Limb (tissue), 2 donors: ENCODE measurements at regions not wholly inside any gene's neighbourhood (a gene's known extent, or its start where the extent isn't known, plus 50 kb on each side); places are given as distances from the start of the nearest gene placed in this dataset.
"Not testable (repeated sequence)": the region's sequence is repeated elsewhere in the genome, so short reads cannot be mapped to it uniquely, and the experiment has no call there.

Source experiments
- DNase-seq, 2 donors: peaks; one replicate each; pipeline ENCODE4 v3.0.0-alpha.2; 2016; ENCODE audit errors: extremely low spot score in 2 of 2

DNA sequence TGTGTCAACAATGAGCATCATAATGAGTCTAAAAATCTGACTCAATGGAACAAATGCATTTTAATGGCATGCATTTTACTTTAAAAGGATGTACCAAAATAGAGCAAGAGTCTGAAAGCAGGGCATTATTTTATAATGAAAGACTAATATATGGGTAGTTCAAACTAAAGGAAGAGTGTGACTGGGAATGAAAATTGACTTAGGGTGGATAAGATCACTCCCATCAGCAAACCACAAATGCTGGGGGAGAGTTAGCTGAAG lies 114.7 kb downstream of the SOX4 start:
- DNase-seq: no peak

DNA sequence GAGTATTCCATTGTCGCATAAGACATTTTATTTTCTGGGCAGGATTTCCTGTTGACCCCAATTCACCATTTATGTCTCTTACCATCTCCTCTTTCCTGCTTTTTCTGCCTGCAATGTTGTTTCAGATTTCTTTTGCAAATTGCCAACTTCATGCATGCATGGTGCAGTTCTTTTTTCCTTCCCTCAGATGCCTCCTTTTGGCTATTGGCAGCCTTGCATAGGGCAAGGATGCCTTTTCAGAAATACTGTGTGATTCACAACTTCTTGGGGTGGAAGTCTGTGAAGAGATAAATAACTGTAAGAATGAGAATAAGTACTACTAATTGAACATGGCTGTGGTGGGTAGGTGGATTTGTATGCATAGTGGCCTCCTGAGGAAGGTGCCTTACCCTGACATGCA lies 116.7 kb downstream of the SOX4 start:
- no peak for DNase-seq

DNA sequence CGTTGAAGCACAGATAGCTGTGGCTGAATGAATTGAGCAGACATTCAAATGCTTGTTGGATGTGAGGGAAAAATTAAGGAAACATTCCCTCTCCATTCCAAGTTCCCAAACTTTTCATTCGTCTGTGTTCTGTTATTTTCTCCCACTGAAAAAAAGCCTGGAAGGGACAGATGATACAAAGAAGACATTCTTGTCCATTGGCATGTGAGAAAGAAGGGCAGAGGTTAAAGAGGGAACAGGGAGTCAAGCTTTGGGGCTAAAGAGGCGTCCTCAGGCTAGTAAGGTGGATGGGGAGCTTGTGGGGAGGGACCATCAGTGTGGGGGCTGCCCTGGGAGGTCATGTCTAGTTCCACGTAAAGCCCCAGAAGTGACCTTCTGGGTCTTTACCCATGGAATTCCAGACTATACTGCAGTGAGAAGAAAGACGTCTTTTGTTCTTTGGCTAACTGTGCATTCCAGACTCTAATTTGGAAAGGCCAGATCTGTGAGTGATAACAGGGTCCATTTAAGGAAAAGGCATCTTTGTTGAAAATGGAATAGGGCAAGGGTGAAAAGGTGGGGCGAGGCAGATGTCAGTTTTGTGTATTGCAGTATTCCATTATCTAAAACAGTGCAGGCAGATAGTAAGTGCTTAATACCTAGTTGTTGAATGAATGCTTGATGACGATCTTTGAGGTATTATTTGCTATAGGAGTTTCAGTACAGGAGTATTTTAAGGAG lies 117.5 kb downstream of the SOX4 start:
- no peak for DNase-seq

DNA sequence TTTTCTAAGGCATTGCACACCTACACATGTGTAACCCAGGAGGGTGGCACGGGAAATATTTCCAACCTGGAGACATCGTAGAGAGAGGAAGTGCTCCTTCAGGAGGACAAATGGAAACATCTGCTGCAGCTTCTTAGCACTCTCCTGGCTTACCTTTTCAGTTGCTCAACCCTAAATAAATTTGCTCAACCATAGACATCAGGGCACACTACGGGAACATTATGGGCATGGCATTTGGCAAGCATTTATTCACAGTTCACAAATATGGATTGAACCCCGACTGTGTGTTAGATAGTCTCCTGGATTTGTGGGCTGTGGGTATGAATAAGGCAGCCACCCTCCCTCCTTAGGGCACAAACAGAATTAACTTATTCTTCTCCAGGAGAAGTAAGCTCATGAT lies 118.7 kb downstream of the SOX4 start:
- no peak for DNase-seq

DNA sequence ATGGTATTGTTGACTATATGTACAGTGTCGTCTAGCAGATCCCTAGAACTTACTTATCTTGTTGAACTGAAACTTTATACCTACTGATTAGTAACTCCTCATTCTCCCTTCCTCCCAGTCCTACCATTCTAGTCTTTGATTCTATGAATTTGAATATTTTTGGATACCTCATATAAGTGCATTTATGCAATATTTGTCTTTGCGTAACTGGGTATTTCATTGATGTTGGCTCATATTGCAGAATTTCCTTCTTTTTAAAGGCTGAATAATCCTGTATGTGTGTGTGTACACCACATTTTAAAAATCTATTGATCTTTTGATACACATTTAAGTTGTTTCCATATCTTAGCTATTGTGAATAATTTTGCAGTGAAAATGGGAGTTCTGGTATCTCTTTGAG lies 119.9 kb downstream of the SOX4 start:
- DNase-seq: no peak

DNA sequence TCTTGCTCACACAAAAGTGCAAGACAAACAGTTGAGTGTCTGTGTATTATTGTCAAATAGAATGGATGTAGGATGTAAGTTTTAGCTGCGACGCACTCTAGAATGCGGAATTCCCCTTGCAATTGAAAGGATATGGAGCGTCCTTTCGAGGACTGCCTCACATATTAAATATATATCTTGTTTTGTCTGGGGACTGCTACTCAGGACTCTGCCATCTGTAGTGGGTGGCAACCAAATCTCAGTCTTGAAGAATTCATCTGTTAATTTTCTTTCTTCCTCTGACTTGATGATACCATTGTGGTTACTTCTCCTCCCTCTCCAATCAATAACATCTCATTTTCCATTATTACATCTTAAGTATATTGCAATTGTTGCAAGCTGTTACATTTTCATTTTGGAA lies 121.6 kb downstream of the SOX4 start:
- DNase-seq: no peak

DNA sequence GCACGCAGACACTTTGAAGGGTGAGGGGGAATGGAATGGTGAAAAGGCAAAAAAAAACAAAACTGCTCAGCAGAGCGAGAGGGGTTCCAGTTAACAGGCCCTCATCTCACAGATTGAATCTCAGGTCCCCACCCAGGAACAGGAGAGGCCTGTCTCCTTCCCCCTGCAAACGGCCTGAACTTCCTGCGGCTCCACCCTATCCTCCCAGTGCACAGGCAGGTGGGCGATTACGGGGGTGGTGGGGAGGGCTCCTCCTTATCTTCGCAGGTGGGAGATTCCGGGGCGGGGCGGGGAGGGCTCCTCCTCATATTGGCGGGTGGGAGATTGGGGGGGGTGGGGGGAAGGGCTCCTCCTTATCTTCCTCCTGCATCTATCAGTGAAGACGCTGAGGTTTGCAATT lies 129.0 kb downstream of the SOX4 start:
- no peak for DNase-seq

DNA sequence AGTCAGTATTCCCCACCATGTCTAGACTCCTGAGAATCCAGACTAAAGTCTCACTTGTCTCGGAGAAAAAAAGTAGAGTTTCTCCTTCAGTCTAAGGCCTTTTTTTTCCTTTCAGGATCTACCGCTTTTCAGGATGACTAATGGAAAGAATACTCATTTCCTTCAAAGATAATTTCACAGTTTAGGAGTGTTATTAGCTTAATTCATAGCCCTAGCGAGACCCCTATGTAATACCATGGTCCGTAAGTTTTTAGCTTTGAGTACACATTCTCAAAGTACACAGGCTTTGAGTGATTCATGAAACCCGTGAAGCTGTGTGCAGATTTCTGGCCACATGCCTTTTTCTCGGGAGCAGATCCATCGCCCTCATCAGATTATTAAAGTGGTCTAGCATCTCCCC lies 133.1 kb downstream of the SOX4 start:
- DNase-seq: no peak

DNA sequence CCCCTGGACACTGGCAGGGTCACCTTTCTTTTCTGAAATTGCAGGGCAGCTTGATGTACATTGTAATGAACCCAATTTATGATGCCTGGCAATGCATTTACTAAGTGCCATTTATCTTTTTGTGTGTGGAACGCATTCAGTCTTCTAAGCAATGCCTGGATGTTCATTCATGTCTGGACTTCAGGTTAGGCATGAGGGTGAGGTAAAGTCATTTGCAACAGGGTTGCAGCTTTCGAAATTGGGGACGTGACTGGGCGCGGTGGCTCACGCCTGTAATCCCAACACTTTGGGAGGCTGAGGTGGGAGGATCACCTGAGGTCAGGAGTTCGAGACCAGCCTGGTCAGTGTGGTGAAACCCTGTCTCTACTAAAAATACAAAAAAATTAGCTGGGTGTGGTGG lies 134.6 kb downstream of the SOX4 start:
- DNase-seq: no peak

DNA sequence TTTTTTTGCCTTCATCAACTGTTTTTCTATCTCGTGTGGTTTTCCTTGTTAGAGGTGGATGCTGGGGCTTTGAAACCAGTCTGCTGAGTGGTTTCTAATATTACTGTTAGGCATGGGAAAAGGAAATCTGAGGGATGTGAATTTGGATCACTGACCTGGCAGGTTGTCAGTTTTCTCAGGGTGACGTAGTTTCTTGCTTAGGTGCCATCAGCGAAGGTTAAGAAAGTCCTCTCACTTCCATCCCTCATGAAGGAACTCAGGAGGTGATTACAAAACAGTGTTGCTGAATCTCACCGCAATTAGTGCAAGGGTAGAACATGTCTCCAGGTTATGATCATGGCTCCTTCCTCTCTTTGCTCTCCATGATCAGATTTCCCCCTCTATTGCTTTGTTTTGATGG lies 135.9 kb downstream of the SOX4 start:
- no peak for DNase-seq

DNA sequence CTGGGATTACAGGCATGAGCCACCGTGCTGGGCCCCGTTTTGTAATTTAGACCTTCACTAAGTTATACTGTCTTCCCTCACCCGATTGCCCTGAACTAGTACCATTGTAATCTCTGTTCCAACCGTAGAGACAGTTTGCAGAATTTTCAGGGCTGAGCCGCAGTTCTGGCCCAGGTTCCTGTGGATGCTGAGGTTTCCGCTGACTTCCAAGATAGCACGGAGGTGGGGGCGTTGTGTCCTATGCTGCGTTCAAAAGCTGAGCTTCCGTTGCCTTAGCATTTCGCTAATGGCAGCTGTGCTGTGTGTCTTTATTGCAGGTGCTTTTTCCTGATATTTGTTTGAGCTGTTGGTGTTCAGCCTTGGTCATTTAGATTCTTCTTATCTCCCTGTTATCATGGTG lies 137.0 kb downstream of the SOX4 start:
- DNase-seq: no peak

DNA sequence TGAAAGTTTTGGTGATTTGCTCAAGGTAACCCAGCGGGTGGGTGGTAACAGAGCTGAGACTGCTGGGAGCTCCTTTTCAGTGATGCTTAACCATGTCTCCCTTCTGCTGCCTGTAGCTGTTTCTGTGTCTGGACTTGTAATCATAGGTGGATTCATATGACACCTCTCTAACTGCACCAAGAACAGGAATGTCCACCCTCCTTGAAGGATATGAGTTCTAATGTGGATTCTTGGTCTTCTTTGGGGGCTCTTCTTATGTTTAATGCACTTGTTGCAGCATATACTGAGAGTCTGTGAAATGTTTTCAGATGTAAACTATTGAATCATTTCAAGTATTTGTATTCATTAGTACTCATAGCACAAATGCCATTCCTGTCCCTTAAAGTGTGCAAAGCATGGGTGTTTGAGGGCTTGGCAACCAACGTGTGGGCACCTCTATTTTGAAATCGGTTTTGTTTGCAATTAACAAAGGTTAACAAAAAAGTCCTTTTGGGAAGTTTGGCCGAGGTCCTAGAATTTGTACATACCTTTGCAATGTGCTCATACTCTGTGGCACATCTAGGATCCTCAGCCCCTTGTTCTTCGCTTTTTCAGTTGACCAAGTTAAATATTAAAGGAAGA lies 138.0 kb downstream of the SOX4 start:
- no peak for DNase-seq

DNA sequence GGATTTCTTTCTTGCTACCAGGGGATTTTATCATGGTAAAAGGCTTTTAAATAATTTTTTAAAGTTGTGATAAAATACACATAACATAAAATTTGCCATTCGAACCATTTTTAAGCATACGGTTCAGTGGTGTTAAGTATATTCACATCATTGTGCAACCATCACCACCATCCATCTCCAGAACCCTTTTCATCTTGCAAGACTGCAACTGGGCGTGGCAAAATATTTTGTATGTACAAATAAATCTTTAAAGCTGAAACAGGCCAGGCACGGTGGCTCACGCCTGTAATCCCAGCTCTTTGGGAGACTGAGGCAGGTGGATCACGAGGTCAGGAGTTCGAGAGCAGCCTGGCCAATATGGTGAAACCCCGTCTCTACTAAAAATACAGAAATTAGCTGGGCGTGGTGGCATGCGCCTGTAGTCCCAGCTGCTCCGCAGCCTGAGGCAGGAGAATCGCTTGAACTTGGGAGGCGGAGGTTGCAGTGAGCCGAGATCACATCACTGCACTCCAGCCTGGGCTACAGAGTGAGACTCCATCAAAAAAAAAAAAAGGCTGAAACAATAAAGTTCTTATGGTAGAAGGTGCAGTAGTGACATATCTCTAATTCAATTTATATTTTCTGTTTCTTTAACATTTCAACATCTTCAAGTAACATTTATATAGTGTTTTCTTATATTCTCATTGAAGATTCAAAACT lies 138.6 kb downstream of the SOX4 start:
- DNase-seq: not testable (repeated sequence)

DNA sequence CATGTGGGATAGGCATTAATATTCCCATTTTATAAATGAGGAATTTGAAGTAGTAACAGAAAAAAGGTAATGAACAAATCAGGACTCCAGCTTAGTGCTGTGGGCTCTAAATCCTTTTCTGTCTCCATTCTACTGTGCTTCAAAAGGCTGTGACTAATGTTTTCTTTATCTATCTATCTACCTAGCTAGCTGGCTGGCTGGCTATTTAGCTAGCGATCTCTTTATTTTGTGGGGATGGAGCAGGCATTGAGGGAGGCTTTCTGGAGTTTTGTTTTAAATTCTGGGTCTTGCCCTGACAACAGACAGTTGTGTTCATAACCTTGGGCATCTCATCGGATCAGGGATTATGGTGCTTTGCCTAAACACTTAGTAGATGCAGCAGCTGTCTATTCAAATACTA lies 139.2 kb downstream of the SOX4 start:
- no peak for DNase-seq

DNA sequence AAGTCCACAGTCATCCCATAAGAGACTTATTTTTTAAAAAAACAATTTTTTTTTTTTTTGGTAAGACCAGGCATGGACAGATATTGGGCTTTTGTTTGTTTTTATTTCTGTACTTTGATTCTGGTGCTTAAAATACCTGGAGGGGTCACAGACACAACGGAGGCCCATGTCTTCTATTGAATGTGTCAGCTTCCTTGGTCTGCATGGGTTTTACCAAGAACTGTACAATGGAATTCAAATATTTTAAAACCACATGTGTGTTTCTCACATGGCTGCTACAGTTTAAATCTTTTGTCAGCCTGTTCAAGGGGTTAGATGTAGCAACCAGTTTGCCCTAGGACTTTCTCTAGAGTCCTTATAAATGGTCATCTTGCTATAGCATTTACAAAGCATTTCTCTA lies 139.8 kb downstream of the SOX4 start:
- no peak for DNase-seq

DNA sequence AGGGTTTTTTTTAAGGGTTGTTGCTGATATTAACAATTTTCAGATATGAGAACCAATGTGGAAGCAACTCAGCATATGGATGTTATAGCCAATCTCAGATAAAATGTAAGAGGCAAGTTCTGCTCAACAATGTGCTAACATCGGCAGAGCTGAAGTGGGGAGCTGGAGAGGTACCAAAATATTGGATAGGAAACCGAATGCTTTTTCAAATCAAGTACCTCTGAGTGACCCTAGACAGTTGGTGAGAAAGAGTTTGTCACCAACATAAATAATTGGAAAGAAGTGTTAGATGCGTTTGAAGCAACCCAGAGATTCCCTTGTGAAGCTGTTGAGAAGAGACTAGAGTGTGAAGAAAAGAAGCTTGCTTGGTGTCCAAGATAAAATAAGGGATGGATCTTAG lies 140.7 kb downstream of the SOX4 start:
- DNase-seq: no peak

DNA sequence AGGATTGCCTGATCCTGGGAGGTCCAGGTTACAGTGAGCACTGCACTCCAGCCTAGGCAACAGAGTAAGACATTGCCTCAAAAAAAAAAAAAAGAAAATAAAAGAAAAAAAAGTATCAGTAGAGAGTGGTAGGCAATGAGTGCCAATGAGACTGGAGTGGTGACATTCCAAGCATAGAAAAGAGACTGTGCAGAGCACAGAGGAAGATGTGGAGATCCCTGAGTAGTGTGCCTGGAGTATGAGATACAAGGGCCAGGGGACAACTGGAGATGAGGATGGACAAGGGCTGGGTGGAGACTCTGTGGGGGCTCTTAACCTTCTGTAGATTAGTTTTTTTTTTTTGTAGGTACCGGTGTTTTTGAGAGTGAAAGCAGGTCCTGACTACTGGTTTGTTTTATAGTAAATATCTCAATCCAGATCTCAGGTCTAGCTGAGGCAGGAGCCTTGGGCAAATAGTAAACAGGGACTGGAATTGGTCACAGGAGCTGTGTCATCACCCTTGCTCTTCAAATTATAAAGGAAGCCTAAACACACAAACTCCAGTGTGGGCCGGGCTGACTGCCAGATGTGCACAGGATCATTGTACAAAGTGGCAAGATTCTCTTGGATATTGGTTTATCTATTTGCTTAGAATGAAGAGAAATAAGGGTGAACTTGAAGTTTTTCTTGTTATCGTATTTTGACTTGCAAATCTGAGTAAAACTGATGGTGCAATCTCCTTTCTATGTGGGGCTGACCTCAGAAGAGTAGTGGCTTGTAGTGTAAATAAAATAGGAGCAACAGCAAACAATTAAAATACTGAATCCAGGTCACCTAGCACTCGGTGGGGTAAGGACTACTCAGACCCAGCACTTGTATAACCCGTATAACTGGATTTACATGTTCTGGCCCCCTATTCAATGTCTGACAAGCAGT lies 144.9 kb downstream of the SOX4 start:
- DNase-seq: no peak

DNA sequence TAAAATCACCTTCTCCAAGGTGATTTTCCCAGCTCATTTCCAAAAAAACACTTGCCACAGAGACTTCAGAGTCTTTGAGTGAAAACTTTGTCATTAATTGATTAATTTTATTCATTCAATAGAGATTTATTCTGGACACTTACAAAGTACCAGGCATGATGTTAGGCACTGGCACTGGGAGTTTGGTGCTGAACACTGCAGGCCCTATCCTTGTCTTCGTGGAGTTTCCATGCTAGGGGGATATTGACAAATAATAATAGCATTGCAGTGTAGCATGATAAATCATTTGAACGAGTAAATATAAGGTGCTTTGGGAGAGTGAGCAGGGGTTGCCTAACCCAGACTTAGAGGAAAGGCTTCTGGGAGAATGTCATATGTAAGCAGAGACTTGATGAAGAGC lies 145.7 kb downstream of the SOX4 start:
- DNase-seq: no peak

DNA sequence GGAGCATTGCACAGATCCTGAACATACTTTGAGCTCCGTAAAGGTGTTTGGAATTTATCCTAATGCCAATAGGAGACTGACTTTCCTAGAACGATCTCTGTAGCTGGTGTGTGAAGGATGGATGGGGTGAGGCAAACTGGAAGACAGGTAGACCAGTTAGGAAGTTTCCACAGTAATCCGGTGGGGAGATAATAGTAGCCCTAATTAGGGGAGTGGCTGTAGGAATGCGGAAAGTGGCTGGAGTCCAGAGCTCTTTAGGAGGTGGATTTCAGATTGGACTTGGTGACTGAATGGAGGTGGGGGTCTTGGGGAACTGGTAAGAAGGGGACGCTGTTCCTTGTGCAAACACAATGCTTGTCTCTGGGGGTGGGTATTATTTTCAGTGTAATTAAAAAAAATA lies 146.3 kb downstream of the SOX4 start:
- no peak for DNase-seq

DNA sequence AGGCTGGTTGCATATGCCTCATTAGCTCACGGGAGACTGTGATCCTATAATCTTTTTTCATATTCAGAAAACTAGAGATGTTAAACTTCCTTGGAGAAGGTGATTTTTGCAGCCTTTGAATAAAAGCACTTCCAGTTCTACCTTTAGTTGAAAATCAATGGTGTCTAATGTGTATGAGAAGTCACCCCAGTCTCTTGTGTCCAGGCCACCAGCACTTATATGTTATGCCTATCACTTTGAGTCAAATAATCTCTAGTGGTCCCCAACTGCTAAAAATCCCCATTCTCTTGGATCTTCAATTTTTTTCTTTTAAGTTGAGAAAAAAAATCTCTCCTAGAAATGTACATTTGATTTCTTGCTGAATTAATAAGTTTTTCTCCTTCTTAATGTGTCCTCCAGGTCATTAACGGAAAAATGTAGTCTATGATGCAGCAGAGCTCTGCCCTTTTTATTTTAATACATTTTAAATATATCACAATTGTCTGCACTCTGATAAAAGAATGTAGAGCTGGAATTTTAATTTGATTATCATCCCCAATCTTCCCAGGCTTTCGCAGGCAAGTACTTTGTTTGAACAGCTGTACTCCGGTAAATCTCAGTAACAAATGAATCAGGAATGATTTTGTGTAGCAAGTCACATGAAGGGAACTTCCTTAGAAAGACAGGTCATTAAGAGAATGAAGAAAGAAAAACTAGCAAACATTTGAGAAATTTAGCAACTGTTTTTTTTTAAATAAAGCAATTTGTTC lies 147.0 kb downstream of the SOX4 start:
- no peak for DNase-seq
